LHCN-M2 (cell line): ENCODE measurements at regions not wholly inside any gene's neighbourhood (a gene's known extent, or its start where the extent isn't known, plus 50 kb on each side); places are given as distances from the start of the nearest gene placed in this dataset.
A peak's percentile ranks its signal among the peaks of the same experiment; 100 is the strongest.
"Not testable (repeated sequence)": the region's sequence is repeated elsewhere in the genome, so short reads cannot be mapped to it uniquely, and the experiment has no call there.

Source experiments
- DNase-seq: peaks from one replicate; pipeline ENCODE4 v3.0.0-alpha.2; 2012; ENCODE audit warnings: low read depth

DNA sequence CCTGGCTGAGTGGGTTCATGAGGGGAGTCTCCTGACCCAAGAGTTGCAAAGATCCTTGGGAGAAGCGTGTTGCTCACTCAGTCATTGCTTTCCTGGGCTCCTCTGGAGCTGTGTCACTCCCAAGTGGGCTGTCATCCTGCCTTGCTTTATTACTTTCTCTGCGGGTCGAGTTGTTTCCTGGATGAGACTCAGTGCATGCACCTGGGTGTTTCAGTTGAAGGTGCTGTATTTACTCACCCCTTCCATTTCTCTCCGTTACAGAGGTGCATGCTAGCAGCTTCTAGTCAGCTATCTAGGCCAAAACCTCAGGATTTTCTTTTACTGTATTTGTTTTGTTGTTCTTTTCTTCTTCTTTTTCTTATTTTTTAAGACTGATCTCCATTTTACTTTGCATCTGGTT is 785.5 kb upstream of the EDIL3 start:
- DNase-seq, result no peak

DNA sequence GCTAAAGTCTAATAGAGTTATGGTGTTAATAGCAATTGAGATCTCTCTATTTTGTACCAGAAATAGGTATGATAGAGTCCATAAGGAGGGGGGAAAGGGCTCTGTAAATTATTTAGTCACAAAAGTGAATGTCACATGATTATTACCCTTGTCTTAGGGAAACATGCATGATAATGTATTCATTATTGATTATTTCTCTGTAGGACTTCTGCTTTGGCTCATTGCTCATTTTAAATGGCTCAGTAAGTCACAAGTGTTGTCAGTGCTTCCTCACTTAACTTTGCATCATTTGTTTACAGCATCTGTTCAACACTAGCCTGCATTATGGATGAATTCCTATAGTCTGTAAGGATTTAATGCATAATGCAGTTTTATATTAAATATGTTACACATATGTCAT is 788.8 kb upstream of the EDIL3 start:
- no peak for DNase-seq

DNA sequence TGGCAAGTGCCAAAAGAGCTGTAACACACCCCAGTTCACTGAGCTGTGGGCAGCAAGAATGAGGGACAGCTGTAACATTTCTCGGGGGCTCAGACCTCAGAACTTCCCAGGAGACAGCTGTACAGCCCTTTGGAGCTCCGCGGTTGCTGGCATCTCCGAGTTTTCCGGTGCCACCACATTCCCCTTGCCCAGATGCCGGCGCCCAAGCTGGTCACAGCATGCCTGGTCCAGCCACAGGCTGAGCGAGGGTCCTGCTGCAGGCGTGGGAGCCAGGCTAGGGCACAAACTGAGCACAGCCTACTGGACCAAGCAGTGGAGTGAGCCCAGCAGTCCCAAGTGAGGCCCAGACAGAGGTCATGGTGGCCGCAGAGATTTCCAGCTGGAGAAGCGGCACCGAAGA is 797.7 kb upstream of the EDIL3 start:
- DNase-seq, result peak; percentile 2

DNA sequence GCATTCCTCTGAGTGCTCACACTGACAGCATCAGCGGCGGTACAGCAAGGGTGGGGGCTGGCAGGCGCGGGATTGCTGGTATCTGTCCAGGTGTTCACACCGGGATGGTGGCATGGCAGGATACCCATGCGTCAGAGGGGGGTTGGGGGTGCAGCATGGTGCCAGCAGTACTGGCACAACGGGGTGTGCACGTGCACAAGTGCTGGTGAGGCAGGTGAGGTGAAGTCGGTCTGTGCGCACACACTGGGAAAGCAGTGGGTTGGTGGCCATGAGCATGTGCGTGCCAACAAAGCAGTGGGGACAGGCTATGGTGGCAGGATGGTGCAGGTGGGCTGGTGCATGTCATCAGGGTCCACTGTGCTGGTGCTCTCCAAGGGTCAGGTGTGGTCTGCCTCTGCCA is 819.6 kb upstream of the EDIL3 start:
- DNase-seq, result no peak

DNA sequence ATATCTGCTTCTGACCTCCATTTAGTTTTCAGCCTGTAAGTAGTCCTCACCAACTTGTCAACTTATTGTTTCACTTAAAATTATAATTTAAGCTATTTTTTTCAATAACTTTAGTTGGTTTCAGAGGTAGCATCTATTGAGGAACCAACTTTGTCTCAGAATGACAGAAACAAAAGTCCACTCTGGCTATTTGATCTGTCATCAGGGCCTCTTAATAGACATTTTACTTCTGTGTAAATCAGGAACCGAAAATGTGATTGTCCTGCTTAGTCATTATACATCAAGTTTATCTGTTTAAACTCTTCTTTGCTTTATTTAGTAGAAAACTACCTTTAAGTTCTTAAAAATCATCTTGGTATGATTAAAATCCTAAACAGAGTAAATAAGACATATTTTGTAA is 820.8 kb upstream of the EDIL3 start:
- no peak for DNase-seq

DNA sequence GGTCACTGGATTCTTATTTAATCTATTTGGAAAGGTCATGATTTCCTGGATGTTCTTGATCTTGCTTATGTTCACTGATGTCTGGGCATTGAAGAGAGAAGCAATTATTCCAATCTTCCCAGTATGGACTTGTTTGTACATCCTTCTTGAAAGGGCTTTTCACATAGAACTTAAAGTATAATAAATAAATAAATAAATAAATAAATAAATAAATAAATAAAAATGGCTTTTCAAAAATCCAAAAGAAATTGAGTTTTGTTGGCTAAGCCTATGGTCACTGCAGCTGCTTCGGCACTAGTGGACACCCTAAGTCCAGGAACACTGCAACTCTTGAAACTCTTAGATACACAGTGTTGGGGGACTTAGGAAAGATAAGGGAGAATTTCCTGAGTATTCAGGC is 840.7 kb upstream of the EDIL3 start:
- no peak for DNase-seq

DNA sequence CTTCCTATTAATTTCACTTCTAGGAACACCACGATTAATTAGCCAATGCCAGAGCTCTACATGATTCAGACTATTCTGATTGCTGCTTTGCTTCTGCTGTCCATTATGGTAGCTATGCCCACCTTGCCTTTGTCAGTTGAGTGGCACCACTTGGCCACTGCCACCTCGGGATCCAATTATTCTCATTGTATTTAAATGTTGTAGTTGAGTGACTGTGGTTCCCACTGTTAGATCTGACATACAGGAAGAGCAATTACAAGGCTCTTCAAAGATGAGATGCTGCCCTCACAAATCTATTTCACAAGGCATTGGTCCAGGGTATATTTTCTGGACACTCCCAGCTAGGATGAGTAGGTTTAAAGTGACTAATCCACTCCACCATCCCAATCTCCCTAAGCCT is 864.5 kb upstream of the EDIL3 start:
- no peak for DNase-seq

DNA sequence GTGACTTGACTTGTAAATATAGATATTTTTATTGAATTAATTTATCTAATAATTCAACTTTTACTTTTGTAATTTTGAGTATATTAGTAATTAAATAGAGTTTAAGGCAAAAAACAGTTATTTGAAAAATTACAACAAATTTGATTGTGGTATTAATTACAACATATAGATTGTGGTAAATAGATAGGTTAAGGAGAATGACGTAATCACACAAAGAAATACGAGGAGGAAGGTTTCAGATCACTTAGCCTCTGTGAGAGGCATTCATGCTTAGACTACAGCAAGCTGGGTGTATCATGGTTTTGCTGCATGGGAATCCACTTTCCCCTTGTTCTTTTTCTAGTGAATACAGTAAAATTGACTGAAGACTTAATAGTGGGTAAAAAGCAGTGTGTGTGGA is 878.4 kb upstream of the EDIL3 start:
- DNase-seq, result no peak

DNA sequence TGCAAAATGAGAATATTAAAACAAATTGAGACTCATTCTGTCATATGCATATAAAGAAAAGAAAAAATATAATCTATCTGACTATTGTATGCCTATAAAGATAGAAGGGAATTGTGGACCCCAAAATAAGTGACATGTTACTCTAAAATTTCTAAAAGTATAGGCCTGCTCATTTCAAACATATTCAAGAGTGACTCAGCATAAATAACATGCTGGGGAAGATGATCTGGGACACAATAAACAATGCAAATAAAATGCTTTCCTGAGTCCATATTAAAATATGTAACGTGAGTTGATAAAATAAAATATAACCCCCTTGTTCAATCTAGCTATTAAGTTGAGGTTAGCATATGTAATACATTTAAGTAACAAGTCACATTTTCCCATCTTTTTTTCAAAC is 882.0 kb upstream of the EDIL3 start:
- no peak for DNase-seq

DNA sequence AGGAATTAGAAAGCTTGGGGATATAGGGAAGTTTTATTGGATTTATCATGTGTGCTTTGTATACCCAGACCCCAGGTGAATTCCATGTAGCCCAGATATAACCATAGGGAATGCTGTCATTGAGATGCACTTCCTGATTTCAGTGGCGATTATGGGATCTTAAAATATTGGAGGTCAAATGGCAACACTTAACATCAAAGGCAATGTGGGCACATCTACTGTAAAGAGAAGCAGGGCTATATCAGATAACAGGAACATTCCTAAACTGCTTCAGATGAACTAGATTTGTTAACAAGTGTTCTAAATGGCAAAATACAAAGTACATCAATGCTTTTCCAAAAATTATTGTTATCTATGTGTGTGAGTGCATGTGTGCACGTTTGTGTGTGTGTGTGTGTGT is 883.5 kb upstream of the EDIL3 start:
- no peak for DNase-seq

DNA sequence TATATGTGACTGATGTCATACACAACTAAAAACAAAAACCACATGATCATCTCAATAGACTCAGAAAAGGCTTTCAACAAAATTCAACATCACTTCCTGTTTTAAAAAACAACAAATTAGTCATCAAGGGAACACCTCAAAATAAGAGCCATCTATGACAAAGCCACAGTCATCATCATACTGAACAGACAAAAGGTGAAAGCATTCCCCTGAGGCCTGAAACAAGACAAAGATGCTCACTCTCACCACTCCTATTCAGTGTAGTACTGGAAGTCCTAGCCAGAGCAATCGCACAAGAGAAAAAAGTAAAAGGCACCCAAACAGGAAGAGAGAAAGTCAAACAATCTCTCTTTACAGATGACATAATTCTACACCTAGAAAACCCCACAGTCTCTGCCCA is 893.5 kb upstream of the EDIL3 start:
- DNase-seq, result peak; percentile 1

DNA sequence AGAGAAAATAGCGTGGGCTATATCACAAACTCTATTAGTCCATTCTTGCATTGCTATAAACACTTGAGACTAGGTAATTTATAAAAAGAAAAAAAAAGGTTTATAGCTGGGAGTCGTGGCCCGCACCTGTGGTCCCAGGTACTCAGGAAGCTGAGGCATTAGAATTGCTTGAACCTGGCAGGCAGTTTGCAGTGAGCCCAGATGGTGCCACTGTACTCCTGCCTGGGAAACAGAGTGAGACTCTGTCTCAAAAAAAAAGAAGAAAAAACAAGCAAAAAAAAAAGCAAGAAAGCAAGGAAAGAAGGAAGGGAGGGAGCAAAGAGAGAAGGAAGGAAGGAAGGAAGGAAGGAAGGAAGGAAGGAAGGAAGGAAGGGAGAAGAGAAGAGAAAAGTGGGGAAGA is 904.2 kb upstream of the EDIL3 start:
- no peak for DNase-seq

DNA sequence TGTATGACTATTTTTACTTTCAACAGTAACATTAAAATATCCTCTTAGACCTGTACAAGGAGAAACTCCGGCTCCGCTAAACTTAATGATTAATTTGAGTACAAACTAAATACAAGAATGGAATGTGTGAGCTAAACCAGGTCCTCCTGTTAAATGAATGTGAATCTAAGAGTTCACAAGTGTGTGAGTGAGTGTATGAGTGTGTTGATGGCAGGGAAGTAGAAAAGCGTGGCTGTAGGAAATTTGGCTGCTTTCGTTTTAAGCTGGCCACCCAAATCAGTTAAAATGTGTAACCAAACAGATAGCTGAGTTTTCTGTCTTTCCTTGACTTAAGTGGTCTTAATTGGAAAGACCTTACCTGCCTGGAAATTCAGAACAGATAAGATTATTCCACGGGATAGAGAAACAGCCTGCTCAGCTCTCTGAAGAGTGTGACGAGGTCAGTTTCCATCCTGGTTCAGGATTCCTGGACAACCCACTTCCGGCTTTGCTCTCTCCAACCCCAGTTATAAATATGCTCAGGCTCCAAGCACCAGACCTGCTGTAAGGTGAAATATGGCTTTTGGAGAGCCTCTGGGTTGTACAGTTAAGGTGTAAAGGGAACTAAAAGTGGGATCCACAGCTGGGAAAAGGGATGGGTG is 908.6 kb upstream of the EDIL3 start:
- DNase-seq, result peak; percentile 4

DNA sequence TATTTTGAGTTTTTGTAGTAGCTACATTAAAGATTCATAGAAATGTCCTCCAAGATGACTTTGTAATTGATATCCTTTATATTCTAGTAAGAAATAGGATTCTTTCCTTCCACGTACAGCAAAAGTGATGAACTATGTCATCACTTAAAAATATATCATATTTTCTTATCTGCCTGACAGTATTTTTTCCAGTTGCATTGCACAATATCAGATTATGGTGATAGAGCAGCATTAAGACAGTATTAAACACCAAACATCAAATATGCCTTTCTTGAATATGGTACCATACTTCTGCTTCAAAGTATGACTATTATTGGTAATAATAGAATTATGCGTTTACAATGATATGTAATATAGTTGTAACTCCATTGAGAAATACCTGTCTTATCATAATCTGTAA is 919.8 kb upstream of the EDIL3 start:
- DNase-seq, result no peak

DNA sequence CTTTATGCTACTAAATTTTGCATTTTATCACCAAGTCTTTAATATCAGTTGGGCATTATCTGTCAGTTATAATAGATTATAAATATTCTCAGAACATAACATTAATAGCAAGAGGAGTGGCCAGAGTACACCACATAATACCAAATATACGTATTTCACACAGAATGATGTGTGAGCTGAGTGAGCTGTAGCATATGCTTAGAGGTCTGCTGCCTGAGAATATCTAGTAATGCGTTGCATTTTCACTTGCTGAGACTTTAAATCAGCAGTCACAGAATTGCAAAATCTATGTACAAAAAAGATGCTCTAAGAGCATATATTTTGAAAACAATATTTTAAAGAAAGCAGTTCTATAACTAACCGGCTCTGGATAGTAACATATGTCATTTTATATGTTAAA is 921.1 kb upstream of the EDIL3 start:
- DNase-seq, result no peak

DNA sequence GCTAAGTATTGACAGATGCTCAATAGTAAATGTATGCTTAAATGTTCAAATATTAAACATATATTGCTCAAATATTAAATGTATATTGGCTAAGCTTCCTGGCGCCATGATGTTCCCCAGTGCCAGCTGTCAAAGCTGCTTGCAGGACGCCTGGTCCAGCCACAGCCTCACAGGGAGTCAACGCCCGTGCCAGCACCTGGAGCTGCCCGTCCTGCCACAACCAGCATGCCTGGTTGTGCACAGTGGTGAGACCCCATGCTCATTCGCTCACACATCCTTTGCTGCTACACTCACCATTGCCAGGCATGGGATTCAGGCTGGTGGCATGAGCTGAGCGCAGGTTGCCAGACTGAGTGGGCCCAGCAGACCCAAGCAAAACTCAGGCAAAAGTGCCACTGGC is 926.9 kb upstream of the EDIL3 start:
- DNase-seq, result no peak

DNA sequence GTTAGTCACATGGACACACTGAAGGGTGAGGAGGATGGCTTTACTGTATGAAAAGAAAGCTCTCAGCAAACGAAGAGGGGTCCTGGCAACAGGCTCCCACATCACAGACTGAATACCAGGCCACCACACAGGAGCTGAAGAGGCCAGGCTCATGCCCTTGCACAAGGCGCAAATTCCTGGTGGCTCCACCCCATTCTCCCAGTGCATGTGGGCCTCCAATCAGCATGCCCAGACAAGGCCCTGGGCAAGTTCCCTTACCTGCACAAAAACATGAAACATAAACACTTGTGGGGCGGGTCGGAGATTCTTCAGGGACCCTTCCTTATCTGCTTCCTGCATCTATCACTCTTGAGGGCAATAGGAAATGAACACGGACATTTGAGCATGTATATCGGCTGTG is 935.8 kb upstream of the EDIL3 start:
- DNase-seq, result no peak

DNA sequence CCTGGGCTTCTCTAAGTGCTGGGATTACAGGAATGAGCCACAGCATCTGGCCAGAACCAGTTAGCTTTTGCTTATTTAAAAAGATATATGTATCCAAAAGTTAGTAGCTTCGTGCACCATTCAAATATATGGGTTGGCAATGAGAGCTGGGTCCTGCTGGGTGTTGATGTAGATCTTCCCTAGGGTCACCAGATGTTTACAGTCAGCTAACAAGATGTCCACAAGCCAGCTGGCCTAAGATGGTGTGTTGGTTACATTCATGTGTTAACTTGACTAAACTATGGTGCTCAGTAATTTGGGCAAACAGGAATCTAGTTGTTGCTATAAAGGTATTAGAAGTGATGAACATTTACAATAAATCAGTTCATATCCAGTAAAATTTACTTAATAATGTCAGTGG is 948.6 kb upstream of the EDIL3 start:
- DNase-seq, result no peak

DNA sequence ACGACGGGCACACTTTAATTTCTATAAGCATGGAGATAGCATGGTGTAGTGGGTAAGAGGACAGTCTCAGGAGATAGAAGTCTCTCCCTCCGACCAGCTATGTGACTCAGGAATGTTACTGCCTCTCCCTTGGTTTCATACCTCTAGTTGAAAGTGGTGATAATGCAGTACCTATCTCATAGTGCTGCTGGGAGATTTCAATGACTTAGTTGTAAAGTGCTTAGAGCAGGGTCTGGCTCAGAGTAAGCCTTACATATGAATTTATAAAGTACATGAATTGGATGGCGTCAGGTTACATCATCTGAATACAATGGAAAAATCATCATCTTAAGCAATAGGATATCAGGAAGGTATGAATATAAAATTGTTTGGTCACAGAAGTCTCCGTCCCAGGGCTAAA is 952.8 kb upstream of the EDIL3 start:
- no peak for DNase-seq

DNA sequence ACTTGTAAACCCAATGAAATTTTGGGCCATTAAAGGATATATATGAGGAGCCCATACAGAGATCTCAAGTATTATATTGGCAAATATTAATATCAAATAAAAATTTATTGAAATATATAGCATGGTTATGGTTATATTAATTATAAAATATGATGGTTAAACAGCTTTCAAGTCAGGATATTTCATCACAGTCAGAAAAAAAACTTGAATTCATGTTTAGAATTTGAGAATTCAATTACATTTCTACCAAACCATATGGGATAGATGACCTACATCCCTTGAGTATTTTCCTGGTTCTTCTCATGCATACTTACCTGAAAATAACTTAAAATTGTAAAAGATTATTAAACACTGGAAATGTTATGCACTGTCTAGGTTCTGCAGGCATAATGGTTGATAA is 956.1 kb upstream of the EDIL3 start:
- DNase-seq, result no peak

DNA sequence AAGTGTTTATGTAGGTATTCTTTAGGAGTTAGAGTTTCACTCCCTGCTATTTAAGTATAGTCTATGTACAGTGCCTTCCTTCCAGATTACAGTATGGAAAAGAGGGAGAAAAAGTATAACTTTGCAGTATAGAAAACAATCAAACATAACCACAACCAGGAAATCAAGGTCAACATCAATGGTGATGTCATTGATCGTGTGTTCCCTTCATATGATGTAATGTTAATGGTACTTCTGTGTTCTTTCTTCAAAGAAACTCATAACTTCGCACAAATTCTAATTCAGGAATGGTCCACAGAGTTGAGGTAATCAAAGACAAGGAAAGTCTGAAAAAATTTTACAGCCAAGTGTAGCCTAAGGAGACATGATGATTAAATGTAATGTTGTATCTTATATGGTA is 961.1 kb upstream of the EDIL3 start:
- DNase-seq, result no peak

DNA sequence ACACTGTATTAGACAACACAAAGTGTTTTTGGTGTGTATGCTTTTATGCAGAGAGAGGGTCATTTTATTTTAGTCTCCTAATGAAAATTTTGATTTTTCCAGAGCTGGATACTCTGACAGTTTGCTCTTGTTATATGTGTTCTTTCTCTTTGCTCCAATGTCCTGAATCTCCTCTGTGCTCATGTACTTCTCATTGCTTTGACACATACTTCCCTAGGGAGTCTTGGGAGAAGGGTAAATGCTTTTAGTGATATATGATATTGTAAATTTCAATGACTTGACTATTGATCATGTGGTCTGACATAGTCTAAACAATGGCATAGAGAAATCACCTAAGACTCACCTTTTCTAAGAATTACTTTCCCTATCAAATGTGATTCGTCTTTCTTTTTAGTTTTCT is 972.6 kb upstream of the EDIL3 start:
- no peak for DNase-seq

DNA sequence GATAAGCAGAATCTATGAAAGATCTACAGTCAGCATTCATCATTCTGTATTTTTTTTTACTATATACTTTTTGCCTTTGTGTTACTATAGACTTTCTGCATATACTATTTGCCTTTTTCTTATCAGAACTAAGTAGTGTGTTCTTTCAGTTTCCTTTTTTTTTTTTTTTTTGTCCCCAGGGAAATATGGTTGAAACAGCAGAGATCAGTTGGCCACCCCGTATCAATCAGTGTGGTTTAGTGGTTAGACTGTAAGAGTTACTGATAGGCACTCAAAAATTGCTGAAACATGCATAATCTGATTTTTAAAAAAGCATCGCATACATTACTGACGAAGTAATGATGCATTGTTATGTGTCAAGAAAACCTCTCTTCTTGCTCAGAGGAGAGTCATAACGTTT is 990.8 kb upstream of the EDIL3 start:
- DNase-seq, result no peak

DNA sequence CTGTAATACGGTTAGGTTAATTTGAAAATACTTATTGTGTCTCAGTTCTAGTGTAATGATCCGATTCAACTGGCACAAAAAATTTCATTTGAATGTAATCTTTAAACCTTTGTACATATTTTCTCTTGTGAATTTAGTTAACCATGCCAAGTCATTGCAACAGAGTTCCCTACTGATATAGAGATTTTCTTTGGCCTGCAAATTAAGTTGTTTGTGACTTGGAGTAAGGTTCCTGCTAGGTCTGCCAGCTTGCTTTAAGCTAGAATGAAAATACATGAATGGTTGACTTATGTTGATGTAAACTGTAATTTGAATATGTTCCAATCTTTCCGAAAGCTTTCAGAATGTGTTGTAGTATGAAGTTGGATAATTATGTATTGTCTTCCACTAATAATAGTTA is 1004.1 kb upstream of the EDIL3 start:
- no peak for DNase-seq

DNA sequence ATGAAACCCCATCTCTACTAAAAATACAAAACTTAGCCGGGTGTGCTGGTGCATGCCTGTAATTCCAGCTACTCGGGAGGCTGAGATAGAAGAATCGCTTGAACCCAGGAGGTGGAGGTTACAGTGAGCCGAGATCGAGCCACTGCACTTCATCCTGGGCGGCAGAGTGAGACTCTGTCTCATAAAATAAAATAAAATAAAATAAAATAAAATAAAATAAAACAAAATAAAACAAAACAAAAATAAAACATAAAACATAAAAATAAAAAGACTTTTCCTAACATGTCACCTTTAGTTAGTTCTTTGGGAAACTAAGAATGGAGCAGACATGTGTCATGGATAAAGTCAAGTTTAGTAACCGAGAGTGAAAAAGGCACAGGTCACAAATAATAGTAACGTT is 1007.6 kb upstream of the EDIL3 start:
- not testable (repeated sequence) for DNase-seq
